NCI-H345 treated with DMSO at 0.1 percent for 48 hours (cell line): ENCODE measurements at regions not wholly inside any gene's neighbourhood (a gene's known extent, or its start where the extent isn't known, plus 50 kb on each side); places are given as distances from the start of the nearest gene placed in this dataset.

Experiments
- DNase-seq: peaks from one replicate; lab custom pipeline; 2025; ENCODE audit not compliant: unreplicated experiment; lab: John Stamatoyannopoulos, UW

- no peak for DNase-seq
These were observed 387.1 kb upstream of the JARID2 start for GRCh38 chr6:14858808-14859207.

DNA sequence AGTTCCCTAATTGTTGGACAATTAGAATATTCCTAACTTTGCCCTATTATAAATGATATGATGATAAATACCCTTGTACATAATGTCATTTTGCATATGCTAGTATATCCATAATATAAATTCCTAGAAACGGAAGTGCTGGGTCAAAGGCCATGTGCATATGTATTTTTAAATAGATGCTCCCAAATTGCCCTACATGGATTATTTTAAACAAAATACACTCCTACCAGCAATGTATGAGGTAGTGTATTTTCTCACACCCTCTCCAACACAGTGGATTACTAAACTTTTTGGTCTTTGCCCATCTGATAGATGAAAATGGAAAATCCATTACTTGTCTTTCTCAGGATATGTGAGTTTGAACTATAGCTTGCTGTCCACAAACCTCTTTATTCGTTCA, 385.1 kb upstream of the JARID2 start:
- no peak for DNase-seq

GRCh38 chr6:14861491-14861943, 384.4 kb upstream of the JARID2 start:
- DNase-seq, result no peak

- no peak for DNase-seq
These were observed 383.0 kb upstream of the JARID2 start for GRCh38 chr6:14862845-14863244.

DNA sequence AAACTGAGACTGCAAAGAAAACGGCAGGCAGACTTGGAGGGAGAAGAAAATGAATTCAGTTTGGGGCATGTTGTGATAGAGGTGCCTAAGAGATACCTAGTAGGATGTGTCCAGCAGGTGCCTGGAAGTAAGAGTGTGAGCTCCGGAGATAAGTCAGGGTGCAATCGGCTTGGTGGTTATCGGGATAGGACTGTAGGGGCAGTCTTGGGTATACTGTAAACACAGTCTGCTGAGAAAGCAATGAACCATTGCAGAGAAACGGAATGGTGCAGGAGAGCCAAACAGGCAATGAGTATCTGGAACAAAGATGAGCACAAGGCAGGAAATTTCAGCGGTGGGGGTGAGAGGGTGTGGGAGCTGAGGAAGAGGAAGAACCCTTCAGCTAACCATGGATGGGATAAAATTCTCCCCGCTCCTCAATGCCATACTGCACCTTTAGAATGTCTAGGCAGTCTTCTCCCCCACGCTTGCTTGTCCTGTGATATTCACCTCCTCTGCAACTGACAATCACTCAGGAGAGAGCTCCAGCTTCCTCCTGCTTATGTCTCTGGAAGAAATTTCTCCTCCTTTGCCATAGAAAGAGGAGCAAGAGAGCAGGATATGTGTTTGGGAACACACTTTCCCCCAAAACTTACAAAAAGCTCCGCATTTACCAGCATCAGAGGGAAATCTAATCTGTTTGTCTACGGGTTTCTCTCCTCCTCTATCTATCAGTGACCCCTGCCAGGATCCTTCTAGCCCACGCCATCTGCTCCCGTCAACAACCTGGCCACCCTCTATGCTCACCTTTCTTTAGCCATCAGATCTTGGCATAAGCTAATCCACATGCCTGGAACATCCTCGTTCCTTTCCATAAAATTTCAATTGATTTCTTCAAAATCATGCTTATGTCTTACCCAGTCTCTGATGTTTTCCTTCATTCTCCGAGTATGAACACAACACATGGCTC, 381.7 kb upstream of the JARID2 start:
- no peak for DNase-seq

- DNase-seq, result no peak
These were observed 380.3 kb upstream of the JARID2 start for GRCh38 chr6:14865531-14866100.

DNA sequence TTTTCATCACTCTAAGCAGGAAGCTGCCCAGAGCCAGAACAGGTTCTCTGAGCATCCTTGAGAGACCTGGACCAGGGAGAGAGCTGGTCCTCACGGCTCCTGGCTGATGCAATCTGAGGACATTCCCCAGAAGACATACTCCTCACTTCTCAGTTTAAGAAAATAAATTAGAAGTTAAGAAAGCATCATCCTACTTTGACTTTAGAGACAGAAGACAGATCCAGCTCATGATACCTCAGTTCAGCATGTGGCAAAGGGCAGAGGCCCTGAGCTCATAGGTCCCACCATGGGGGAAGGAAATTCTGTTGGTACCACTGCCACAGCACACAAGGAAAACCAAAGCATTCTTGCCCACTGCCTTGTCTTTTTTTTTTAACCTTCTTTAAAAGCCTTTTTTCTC, 378.1 kb upstream of the JARID2 start:
- DNase-seq, result no peak

- DNase-seq, result no peak
These were observed 374.6 kb upstream of the JARID2 start for GRCh38 chr6:14871221-14871620.

DNA sequence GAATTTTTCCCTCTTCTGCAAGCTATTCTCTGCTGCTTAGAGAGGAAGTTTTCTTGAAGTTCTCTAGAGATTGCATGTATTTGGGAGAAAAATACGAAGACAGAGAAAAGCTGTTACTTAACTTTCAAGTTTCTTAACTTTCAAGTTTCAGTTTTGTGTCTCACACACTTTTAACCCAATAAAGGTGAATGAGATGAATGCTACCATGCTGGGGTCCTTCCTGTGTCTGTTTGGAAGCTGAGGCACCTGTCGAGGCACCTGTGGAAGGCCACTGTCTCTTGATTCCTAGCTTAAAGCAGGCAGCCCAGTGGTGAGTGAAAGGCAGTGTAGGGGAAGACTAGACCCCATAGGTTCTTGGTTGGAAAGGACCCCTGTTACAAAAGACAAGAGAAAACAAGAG, 372.8 kb upstream of the JARID2 start:
- no peak for DNase-seq

GRCh38 chr6:14873781-14874441, 372.0 kb upstream of the JARID2 start:
- DNase-seq, result no peak

GRCh38 chr6:14874975-14875480, 370.8 kb upstream of the JARID2 start:
- no peak for DNase-seq

DNA sequence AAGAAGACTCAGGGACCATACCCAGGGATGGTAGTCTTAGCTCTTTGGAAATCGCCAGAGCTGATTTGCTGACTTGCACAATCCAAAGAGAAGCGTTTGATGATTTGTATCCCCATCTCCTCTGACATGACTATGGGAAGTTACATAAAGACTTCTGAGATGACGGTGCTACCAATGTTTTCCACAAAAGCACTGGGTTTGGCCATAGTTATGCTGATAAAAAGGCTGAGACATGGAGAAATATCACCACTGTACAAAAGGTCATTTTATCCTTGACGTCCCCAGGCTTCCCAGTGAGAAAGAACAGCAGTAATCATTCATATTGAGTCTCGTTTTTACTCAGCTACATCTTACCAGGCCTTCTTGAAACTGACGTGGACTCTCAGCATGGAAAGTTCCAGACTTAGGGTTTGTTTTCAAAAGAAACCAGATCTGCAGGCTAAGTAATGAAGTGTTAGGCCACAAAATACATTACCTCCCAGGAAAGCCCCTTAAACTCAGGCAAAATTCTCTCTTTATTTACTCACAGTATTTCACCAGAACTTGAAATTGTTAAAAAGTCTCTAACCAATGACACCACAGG, 370.3 kb upstream of the JARID2 start:
- DNase-seq, result no peak

DNA sequence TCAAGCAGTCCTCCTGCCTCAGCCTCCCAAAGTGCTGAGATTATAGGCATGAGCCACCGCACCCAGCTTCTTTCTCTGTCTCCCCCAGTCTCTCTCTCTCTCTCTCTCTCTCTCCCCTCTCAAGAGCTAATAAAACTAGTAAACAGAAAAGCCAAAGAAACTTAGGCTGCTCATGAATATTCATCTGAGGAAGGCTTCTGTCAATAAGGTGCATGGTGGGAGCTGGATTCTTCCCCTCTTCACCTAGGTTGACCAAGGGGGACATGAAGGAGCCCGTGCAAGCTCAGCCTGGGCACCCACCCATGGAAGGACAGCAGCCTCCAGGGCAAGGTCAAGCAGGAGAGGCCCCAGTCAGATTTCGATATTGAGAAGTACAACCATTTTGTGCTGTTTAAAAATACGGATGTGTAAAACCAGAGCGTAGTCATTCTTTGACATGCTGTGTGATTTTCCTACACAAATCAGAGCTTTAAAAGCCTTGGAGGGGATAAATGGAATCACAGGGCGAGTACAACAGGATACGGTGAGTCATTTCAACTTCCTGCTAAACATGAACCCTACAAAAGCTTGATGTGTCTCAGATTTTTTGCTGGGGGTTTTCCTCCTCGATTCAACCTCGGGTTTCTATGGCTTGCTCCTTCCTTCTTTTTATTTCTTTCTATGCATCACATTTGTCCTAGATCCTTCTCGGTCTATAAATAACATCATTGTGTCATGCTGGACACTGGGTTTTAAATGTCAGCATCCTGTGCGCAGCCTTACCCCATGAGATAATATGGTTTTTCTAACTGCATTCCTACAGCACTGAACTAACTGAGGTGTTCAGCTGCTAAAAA, 368.9 kb upstream of the JARID2 start:
- DNase-seq, result no peak

GRCh38 chr6:14877758-14878157, 368.1 kb upstream of the JARID2 start:
- no peak for DNase-seq

DNA sequence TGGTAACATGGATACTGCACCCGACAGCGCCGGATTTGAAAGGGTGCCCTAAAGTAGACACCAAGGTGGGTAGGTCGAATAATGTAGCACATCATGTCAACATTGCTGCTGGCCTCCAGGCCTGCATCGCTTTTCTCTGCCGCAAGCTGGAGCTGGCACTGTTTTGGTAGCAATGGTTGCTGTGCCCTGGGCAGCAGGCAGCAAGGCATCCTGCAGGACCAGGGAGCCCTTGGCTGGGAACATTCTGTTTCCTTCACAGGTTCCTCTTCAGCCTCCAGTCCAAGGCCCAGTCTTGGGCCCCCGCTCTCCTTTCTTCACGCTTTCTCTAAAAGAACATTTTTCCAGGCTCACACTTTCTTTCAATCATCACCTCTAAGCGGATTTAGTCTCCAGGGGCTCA, 365.8 kb upstream of the JARID2 start:
- DNase-seq, result no peak

- DNase-seq, result no peak
These were observed 365.2 kb upstream of the JARID2 start for GRCh38 chr6:14880677-14881076.

DNA sequence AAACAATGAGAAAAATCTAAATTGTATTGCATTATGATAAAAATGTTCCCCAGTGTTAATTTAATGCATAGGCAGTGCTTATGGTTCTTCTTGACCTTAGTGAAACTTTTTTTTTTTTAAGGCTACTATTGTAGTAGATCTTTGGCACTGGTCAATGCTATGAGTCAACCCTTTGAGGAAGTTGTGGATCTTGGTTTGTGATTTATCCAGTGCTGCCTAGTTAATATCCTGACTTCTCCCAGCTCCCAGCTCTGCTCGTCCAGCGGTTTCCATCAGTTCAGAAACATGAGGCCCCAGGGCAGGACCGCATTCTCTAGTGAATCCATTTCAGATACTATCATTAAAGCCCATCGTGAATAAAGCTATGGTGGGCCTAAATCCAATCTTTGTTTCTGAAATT, 364.5 kb upstream of the JARID2 start:
- DNase-seq, result no peak

DNA sequence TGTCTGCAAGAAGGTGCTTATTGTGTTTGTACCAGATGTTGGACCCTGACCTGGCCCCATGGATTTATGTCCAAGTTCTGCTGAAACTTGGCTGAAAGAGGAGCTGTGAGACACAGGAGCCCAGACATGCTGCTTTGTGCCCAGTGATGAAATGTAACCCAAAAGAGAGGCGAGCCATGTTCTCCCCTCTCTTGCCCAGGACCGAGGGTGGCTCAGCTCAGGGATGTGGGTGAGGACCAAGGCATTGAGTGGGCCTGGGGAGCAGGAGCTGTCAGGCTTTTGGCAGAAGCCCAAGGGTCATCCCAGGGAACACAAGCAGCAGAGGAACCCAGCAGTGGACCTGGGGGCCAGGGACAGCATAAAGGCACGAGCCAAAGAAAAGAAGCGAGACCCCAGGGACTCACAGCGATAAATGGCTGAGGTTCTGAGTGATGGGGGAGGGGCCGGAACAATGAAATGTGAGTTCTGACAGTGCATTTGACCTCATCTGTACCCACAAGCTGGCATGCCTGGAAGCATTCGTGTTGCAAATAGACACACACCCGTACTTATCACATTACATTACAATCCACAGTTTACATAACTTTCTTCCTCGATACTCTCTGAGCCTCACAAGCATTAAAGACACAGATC, 363.4 kb upstream of the JARID2 start:
- DNase-seq, result no peak

DNA sequence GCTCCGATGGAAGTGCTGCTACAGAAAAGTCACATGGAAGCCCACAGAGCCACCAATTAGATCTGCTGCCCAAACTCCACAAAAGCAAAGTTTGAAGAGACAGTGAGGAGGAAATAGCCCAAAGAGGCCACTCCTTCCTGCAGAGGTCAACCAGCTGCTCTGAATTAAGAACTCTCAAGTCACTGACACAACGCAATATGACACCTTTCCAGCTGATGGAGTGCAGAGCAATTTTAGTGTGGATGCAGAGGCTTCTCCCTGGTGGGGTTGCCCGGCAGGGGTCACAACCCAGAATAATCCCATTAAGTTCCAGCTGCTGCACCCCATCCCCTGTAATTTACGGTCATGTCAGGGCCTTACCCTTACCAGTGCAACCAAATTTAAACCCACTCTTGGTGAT, 361.9 kb upstream of the JARID2 start:
- DNase-seq, result no peak

GRCh38 chr6:14885498-14885897, 360.4 kb upstream of the JARID2 start:
- no peak for DNase-seq
